ENCODE measurements at regions not wholly inside any gene's neighbourhood (a gene's known extent, or its start where the extent isn't known, plus 50 kb on each side); places are given as distances from the start of the nearest gene placed in this dataset.

DNA sequence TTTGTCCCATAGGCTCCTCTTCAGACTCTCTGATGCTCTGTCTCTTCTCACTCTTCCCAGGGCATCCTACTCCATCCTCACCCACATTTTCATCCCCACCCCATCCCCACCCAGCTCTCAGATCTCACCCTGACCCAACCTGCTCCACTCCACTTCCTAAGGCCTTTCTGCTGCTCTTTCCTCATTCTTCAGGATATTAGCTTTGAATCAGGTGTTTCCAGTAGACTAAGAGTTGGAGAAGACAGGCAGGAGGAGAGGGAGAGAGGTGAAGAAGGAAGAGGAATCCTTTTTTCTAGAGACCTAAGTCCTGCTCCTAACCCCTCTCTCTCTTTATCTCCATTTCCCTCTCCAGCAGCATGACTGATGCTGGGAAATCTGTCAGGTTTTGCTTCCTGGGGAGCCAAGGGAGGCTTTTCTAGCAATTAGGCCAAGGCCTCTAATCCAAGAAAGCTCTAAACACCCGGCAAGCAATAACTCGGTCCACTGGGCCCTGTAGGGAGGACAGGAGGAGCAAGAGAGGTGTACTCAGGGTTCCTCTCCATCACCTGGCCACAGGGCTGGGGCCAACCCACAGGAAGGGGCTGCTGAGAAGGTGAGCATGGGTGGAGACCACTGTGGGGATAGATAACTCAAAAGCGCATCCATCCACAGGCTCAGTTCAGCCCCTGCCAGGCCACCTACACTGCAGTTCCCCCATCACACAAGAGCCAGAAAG, 133.3 kb downstream of the TMEM132E start (continued):
- no peak for TF ChIP-seq ZNF462 (CRISPR knock-in tag; IDR thresholded peaks at IDR 0.05)
- TF ChIP-seq STAT1 (IDR thresholded peaks at IDR 0.05; ENCODE audit: unreplicated experiment): no peak
- TF ChIP-seq JUNB (IDR thresholded peaks at IDR 0.05; ENCODE audit: unreplicated experiment): no peak

DNA sequence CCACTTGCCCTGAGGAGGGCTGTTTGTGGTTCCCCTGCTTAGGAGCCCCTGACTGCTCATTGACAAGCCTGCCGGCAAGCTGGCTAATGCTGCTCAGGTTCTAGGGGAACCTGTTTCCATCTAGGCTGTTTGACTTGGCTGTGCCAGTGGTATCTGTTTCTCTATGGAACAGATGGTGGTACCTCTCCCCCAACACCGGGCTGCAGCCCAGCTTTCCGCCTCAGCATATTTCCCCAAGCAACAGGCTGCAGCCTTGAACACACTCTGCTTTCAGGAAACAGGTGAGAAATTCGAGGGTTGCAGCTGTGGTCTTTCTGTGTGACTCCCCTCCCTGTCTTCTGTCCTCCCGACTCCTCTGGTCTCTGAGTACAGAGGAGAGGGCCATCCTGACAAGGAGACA, 132.3 kb downstream of the TMEM132E start:
- no peaks in the 10 kb centered on the region for H3K27me3 ChIP-seq (ENCODE audit: insufficient read depth)
- H3K4me3 ChIP-seq: no peak overlapping the region
- H3K27ac Mint-ChIP-seq: no peak overlapping the region
- no peak overlapping the region for H3K27ac ChIP-seq (ENCODE audit: low read depth)
- H3K36me3 Mint-ChIP-seq (ENCODE audit: low read depth): no peaks in the 10 kb centered on the region
- no peak overlapping the region for H3K4me3 Mint-ChIP-seq
- no peaks in the 10 kb centered on the region for H3K9me3 Mint-ChIP-seq
- no peaks in the 10 kb centered on the region for H3K36me3 ChIP-seq (ENCODE audit: insufficient read depth)
- no peaks in the 10 kb centered on the region; the same call in none of the 2 replicates for H4K20me1 ChIP-seq (replicated peaks; ENCODE audit: insufficient read depth)
- no peaks in the 10 kb centered on the region for H3K9me2 ChIP-seq (ENCODE audit: insufficient read depth)
- H3K4me1 ChIP-seq (ENCODE audit: insufficient read depth): no peaks in the 10 kb centered on the region
- no peaks in the 10 kb centered on the region for H3K4me1 Mint-ChIP-seq
- DNase-seq (ENCODE audit: low spot score): no peak
- no peak overlapping the region for H3K4me2 ChIP-seq
- peaks cover 12% of the 10 kb centered on the region for H3K27me3 Mint-ChIP-seq (ENCODE audit: insufficient read depth, low read depth, poor library complexity)
- H3K79me2 ChIP-seq (replicated peaks; ENCODE audit: insufficient read depth): no peaks in the 10 kb centered on the region
- ATAC-seq: no peak
- no peak overlapping the region for H2AFZ ChIP-seq
- no peaks in the 10 kb centered on the region for H3F3A ChIP-seq (replicated peaks; ENCODE audit: low read depth)
- TF ChIP-seq NANOG (IDR thresholded peaks at IDR 0.05; ENCODE audit: borderline replicate concordance): no peak
- TF ChIP-seq CREB1 (CRISPR knock-in tag; IDR thresholded peaks at IDR 0.05; ENCODE audit: low read depth): no peak
- TF ChIP-seq CTCF (conservative IDR thresholded peaks at IDR 0.05; ENCODE audit: low read depth in 2 of 2): no peak
- no peak for TF ChIP-seq ZNF114 (CRISPR knock-in tag; IDR thresholded peaks at IDR 0.05)
- TF ChIP-seq ZNF331 (CRISPR knock-in tag; IDR thresholded peaks at IDR 0.05; ENCODE audit: low read depth): no peak
- TF ChIP-seq, protein P1, sequence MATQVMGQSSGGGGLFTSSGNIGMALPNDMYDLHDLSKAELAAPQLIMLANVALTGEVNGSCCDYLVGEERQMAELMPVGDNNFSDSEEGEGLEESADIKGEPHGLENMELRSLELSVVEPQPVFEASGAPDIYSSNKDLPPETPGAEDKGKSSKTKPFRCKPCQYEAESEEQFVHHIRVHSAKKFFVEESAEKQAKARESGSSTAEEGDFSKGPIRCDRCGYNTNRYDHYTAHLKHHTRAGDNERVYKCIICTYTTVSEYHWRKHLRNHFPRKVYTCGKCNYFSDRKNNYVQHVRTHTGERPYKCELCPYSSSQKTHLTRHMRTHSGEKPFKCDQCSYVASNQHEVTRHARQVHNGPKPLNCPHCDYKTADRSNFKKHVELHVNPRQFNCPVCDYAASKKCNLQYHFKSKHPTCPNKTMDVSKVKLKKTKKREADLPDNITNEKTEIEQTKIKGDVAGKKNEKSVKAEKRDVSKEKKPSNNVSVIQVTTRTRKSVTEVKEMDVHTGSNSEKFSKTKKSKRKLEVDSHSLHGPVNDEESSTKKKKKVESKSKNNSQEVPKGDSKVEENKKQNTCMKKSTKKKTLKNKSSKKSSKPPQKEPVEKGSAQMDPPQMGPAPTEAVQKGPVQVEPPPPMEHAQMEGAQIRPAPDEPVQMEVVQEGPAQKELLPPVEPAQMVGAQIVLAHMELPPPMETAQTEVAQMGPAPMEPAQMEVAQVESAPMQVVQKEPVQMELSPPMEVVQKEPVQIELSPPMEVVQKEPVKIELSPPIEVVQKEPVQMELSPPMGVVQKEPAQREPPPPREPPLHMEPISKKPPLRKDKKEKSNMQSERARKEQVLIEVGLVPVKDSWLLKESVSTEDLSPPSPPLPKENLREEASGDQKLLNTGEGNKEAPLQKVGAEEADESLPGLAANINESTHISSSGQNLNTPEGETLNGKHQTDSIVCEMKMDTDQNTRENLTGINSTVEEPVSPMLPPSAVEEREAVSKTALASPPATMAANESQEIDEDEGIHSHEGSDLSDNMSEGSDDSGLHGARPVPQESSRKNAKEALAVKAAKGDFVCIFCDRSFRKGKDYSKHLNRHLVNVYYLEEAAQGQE (IDR thresholded peaks at IDR 0.05; ENCODE audit: unreplicated experiment): no peak
- TF ChIP-seq EZH2phosphoT487 (IDR thresholded peaks at IDR 0.05; ENCODE audit: unreplicated experiment): no peak
